ENCODE measurements at regions not wholly inside any gene's neighbourhood (a gene's known extent, or its start where the extent isn't known, plus 50 kb on each side); places are given as distances from the start of the nearest gene placed in this dataset.

- H4K20me1 ChIP-seq (ENCODE audit: control insufficient read depth, extremely low read depth, insufficient read depth, low read length): no peaks in the 10 kb centered on the region
- TF ChIP-seq, protein P1, sequence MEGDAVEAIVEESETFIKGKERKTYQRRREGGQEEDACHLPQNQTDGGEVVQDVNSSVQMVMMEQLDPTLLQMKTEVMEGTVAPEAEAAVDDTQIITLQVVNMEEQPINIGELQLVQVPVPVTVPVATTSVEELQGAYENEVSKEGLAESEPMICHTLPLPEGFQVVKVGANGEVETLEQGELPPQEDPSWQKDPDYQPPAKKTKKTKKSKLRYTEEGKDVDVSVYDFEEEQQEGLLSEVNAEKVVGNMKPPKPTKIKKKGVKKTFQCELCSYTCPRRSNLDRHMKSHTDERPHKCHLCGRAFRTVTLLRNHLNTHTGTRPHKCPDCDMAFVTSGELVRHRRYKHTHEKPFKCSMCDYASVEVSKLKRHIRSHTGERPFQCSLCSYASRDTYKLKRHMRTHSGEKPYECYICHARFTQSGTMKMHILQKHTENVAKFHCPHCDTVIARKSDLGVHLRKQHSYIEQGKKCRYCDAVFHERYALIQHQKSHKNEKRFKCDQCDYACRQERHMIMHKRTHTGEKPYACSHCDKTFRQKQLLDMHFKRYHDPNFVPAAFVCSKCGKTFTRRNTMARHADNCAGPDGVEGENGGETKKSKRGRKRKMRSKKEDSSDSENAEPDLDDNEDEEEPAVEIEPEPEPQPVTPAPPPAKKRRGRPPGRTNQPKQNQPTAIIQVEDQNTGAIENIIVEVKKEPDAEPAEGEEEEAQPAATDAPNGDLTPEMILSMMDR (conservative IDR thresholded peaks at IDR 0.05 in 1 of 2, IDR thresholded peaks at IDR 0.05 in 1 of 2; ENCODE audit: low read depth in 1 of 2, low read length in 2 of 2): no peak
- no peak for TF ChIP-seq EZH2 (IDR thresholded peaks at IDR 0.05; ENCODE audit: low read length, missing control alignments)
Measured at GRCh38 chr5:133707629-133708028, 95.3 kb upstream of the FSTL4 start.

DNA sequence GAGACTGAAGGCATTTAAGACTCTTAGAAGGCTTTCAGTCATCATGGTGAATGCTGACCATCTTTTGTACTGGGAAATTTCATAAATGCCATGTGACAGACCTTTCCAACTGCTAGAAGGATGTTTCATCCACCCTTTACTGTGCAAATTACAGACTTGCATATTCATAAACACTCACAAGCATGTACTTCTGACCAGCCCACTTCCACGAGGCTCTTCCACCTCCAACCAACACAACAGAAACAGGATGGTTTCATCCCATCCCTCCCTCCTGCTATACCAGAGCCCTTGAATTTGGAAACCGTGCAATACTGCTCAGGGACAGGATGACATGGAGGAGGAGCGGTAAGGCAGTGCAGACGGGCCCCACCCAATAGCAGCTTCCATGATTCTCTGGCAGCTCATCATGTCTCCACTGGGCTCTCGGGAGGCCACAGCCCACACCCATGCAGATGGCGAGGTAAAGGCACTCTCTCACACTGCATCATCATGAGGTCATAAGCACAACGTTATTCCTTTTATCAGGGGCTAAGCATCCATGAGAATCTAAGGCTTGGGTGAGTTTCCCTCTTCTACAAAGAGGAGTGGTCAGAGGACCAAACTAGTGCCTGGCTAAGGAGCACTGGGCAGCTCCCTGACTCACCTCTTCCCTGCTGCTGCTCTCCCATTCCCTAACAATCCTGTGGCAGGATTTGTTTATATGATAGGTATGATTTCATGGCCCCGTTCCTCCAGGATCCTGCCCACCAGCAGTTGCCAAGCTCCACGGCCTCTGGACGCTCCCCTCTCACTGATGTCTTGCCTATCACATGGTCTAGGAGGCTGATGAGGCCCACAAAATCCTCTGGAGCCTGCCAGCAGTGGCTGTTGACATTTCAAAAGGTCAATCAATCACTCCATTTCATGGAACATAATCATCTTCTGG, 94.4 kb upstream of the FSTL4 start:
- TF ChIP-seq EZH2 (IDR thresholded peaks at IDR 0.05; ENCODE audit: low read length, missing control alignments): no peak
- TF ChIP-seq, protein P1 (conservative IDR thresholded peaks at IDR 0.05 in 1 of 2, IDR thresholded peaks at IDR 0.05 in 1 of 2; ENCODE audit: low read depth in 1 of 2, low read length in 2 of 2): no peak
- no peaks in the 10 kb centered on the region for H4K20me1 ChIP-seq (ENCODE audit: control insufficient read depth, extremely low read depth, insufficient read depth, low read length)
- H3K36me3 ChIP-seq (ENCODE audit: control insufficient read depth, insufficient read depth, low read length): no peaks in the 10 kb centered on the region
- no peaks in the 10 kb centered on the region for H3K27me3 ChIP-seq (ENCODE audit: control insufficient read depth, insufficient read depth, low read length)
- no peaks in the 10 kb centered on the region for H3K79me2 ChIP-seq (ENCODE audit: control insufficient read depth, insufficient read depth, low read length)
- no peak overlapping the region for H2AFZ ChIP-seq (ENCODE audit: low read length)
- DNase-seq (ENCODE audit: low read depth in 2 of 2): peak in 1 of 2 donors; percentile 69
- H3K4me3 ChIP-seq (replicated peaks in 1 of 4; ENCODE audit: control extremely low read depth in 1 of 4, insufficient read depth in 1 of 4, low read depth in 3 of 4, low read length in 4 of 4): no peak overlapping the region
- no peak overlapping the region for H3K27ac ChIP-seq (ENCODE audit: insufficient read depth, low read length)
- H3K4me2 ChIP-seq (ENCODE audit: extremely low read depth, insufficient read depth, low read length): no peak overlapping the region
- H3K9me3 ChIP-seq (ENCODE audit: control insufficient read depth, insufficient read depth, low read depth, low read length): no peaks in the 10 kb centered on the region
- H3K9ac ChIP-seq (ENCODE audit: insufficient read depth, low read length): no peak overlapping the region
- no peaks in the 10 kb centered on the region for H3K4me1 ChIP-seq (ENCODE audit: control insufficient read depth, extremely low read depth, insufficient read depth, low read length)

More at GRCh38 chr5:133707629-133708028, 95.3 kb upstream of the FSTL4 start:
- Histone ChIP-seq H3K79me2 (ENCODE audit: control insufficient read depth, insufficient read depth, low read length) (no peaks in the 10 kb centered on the region), H3K4me2 (ENCODE audit: extremely low read depth, insufficient read depth, low read length) (no peak overlapping the region), H3K4me1 (ENCODE audit: control insufficient read depth, extremely low read depth, insufficient read depth, low read length) (no peaks in the 10 kb centered on the region), H3K27ac (ENCODE audit: insufficient read depth, low read length) (no peak overlapping the region), H3K27me3 (ENCODE audit: control insufficient read depth, insufficient read depth, low read length) (no peaks in the 10 kb centered on the region), H3K9me3 (ENCODE audit: control insufficient read depth, insufficient read depth, low read depth, low read length) (no peaks in the 10 kb centered on the region), H2AFZ (ENCODE audit: low read length) (no peak overlapping the region), H3K36me3 (ENCODE audit: control insufficient read depth, insufficient read depth, low read length) (no peaks in the 10 kb centered on the region), H3K4me3 (replicated peaks in 1 of 4; ENCODE audit: control extremely low read depth in 1 of 4, insufficient read depth in 1 of 4, low read depth in 3 of 4, low read length in 4 of 4) (no peak overlapping the region), H3K9ac (ENCODE audit: insufficient read depth, low read length) (no peak overlapping the region)
- DNase-seq (ENCODE audit: low read depth in 2 of 2): no peak

DNA sequence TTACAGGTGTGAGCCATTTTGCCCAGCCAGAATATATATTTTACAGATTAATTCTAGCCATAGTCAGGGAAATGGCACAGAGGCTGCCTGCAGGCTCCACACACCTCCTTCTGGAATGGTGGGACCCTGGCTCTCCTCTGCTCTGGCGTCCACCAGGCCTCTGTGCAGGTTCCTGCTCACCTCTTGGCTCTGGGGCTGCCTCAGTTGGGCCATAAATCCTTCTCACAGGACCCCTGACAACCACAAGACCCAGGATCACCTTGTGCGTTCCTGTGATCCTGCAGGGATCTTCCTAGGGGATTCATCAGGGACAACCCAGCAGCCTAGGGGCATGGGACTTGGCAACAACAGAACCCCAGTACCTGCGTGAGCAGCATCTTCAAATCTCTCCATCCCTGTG, 93.0 kb upstream of the FSTL4 start:
- Histone ChIP-seq H3K4me1 (ENCODE audit: control insufficient read depth, extremely low read depth, insufficient read depth, low read length) (no peaks in the 10 kb centered on the region), H4K20me1 (ENCODE audit: control insufficient read depth, extremely low read depth, insufficient read depth, low read length) (no peaks in the 10 kb centered on the region), H3K4me3 (replicated peaks in 1 of 4; ENCODE audit: control extremely low read depth in 1 of 4, insufficient read depth in 1 of 4, low read depth in 3 of 4, low read length in 4 of 4) (no peak overlapping the region), H3K9ac (ENCODE audit: insufficient read depth, low read length) (no peak overlapping the region), H3K9me3 (ENCODE audit: control insufficient read depth, insufficient read depth, low read depth, low read length) (no peaks in the 10 kb centered on the region), H3K79me2 (ENCODE audit: control insufficient read depth, insufficient read depth, low read length) (no peaks in the 10 kb centered on the region), H3K36me3 (ENCODE audit: control insufficient read depth, insufficient read depth, low read length) (no peaks in the 10 kb centered on the region), H3K4me2 (ENCODE audit: extremely low read depth, insufficient read depth, low read length) (no peak overlapping the region), H3K27ac (ENCODE audit: insufficient read depth, low read length) (no peak overlapping the region), H3K27me3 (ENCODE audit: control insufficient read depth, insufficient read depth, low read length) (no peaks in the 10 kb centered on the region), H2AFZ (ENCODE audit: low read length) (no peak overlapping the region)
- TF ChIP-seq, protein P1 (conservative IDR thresholded peaks at IDR 0.05 in 1 of 2, IDR thresholded peaks at IDR 0.05 in 1 of 2; ENCODE audit: low read depth in 1 of 2, low read length in 2 of 2): no peak
- TF ChIP-seq EZH2 (IDR thresholded peaks at IDR 0.05; ENCODE audit: low read length, missing control alignments): no peak
- no peak for DNase-seq (ENCODE audit: low read depth in 2 of 2)

Measured in fibroblast of lung (primary cell).